HepG2 (cell line): ENCODE measurements at regions not wholly inside any gene's neighbourhood (a gene's known extent, or its start where the extent isn't known, plus 50 kb on each side); places are given as distances from the start of the nearest gene placed in this dataset.

Experiments used
- KLF11 ChIP-seq: IDR thresholded peaks from 2 replicates; pipeline ENCODE4 v1.6.1; 2016; ENCODE audit warnings: missing compliant biosample characterization
- MAFF ChIP-seq: IDR thresholded peaks from 2 replicates; pipeline ENCODE4 v1.6.1; 2011; ENCODE audit warnings: low read depth, low read length, improper control_type of control experiment
- MAFK ChIP-seq, 2 experiments: IDR thresholded peaks in 1 of 2; conservative IDR thresholded peaks in 1 of 2; 2 replicates each; pipeline ENCODE4 v1.6.1; 2011; ENCODE audit warnings: improper control_type of control experiment in 2 of 2, low read length in 2 of 2
- MIXL1 ChIP-seq: IDR thresholded peaks from 2 replicates; pipeline ENCODE4 v1.6.1; 2016
- PHF20 ChIP-seq: sonication (generic); formaldehyde crosslinking; IDR thresholded peaks from 2 replicates; pipeline ENCODE4 v1.5.0; 2020; ENCODE audit warnings: mild to moderate bottlenecking, missing genetic modification reagents
- RBM22 ChIP-seq: fragments of 200-400 bp; formaldehyde crosslinking; optimal IDR thresholded peaks from 2 replicates; pipeline ENCODE3; 2017; ENCODE audit warnings: mild to moderate bottlenecking, low read length, moderate library complexity
- ZBTB3 ChIP-seq: sonication (generic); formaldehyde crosslinking; IDR thresholded peaks from 2 replicates; pipeline ENCODE4 v1.4.0; 2020; ENCODE audit warnings: low read depth, mild to moderate bottlenecking, moderate library complexity, missing genetic modification reagents, borderline replicate concordance
- ZNF484 ChIP-seq: sonication (generic); formaldehyde crosslinking; IDR thresholded peaks from 2 replicates; pipeline ENCODE4 v1.5.1; 2020; ENCODE audit warnings: mild to moderate bottlenecking, low read depth, missing genetic modification reagents, borderline replicate concordance
- ZNF788 ChIP-seq: sonication (generic); formaldehyde crosslinking; IDR thresholded peaks from 2 replicates; pipeline ENCODE4 v1.5.0; 2020; ENCODE audit warnings: mild to moderate bottlenecking, missing genetic modification reagents, borderline replicate concordance
- TF ChIP-seq, protein P1 (sequence below), 2 experiments: sonication (generic) in 1 of 2; formaldehyde crosslinking in 1 of 2; IDR thresholded peaks; 2 replicates each; pipeline versions ENCODE4 v1.4.0 to v1.6.1; 2016 to 2020; ENCODE audit warnings: borderline replicate concordance in 1 of 2, low read depth in 1 of 2, mild to moderate bottlenecking in 1 of 2, missing genetic modification reagents in 1 of 2
- TF ChIP-seq, protein P2 (sequence below): sonication (generic); formaldehyde crosslinking; IDR thresholded peaks from 2 replicates; pipeline ENCODE4 v1.5.0; 2020; ENCODE audit warnings: mild to moderate bottlenecking, missing genetic modification reagents
- TF ChIP-seq, protein P3 (sequence below): sonication (generic); formaldehyde crosslinking; IDR thresholded peaks from 2 replicates; pipeline ENCODE4 v1.5.0; 2020; ENCODE audit warnings: mild to moderate bottlenecking, missing genetic modification reagents, moderate library complexity

DNA sequence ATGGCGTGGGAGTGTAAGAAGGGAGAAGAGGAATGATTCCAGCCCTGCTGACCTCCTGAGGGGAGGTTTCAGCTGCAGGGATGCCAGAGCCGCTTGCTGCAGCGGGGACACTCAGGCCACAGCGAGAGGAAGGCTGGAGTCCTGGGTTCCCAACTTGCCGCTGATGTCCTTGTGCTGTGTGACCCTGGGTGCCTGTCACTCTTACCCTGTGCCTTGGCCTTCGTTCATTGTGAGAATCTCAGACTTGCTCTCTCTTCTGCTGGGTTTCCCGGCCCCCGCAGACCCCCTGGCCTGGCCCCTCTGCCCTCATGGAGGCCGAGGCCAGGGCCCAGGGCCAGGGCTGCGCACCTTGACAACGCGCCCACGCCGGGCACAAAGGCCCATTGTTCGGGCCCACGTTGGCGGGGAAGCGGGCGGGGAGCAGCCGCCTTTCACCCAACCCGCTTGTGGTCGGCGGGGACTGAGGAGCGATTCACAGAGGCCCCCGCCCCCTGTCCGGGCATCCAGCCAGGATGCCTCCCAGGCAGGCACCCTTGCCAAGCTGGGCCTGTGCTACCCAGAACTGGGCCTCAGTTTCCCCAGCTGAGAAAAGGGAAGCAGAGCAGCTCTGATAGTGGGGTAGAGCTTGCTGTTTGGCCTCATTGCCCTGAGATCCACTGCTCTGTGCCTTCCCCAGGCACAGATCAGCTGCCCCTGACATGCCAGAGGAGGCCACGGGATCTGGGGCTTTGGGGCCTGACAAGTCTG lies 52.4 kb downstream of the CEBPB start (continued):
- TF ChIP-seq KLF11 (CRISPR knock-in tag): no peak; the same call in 1 of the 2 replicates
- TF ChIP-seq MIXL1 (CRISPR knock-in tag): 0 out of 2 replicates have a peak, but pooled peaks have one; percentile 52
- TF ChIP-seq MAFK (conservative IDR thresholded peaks at IDR 0.05 in 1 of 2, IDR thresholded peaks at IDR 0.05 in 1 of 2; ENCODE audit: low read length in 2 of 2): no peak
- TF ChIP-seq, protein P1, sequence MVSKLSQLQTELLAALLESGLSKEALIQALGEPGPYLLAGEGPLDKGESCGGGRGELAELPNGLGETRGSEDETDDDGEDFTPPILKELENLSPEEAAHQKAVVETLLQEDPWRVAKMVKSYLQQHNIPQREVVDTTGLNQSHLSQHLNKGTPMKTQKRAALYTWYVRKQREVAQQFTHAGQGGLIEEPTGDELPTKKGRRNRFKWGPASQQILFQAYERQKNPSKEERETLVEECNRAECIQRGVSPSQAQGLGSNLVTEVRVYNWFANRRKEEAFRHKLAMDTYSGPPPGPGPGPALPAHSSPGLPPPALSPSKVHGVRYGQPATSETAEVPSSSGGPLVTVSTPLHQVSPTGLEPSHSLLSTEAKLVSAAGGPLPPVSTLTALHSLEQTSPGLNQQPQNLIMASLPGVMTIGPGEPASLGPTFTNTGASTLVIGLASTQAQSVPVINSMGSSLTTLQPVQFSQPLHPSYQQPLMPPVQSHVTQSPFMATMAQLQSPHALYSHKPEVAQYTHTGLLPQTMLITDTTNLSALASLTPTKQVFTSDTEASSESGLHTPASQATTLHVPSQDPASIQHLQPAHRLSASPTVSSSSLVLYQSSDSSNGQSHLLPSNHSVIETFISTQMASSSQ (IDR thresholded peaks at IDR 0.05; ENCODE audit: low read depth): no peak; the same call in 1 of the 2 replicates
- TF ChIP-seq, protein P1 (CRISPR knock-in tag; IDR thresholded peaks at IDR 0.05; ENCODE audit: borderline replicate concordance): peak; percentile 82
- no peak for TF ChIP-seq MAFF
- TF ChIP-seq, protein P2, sequence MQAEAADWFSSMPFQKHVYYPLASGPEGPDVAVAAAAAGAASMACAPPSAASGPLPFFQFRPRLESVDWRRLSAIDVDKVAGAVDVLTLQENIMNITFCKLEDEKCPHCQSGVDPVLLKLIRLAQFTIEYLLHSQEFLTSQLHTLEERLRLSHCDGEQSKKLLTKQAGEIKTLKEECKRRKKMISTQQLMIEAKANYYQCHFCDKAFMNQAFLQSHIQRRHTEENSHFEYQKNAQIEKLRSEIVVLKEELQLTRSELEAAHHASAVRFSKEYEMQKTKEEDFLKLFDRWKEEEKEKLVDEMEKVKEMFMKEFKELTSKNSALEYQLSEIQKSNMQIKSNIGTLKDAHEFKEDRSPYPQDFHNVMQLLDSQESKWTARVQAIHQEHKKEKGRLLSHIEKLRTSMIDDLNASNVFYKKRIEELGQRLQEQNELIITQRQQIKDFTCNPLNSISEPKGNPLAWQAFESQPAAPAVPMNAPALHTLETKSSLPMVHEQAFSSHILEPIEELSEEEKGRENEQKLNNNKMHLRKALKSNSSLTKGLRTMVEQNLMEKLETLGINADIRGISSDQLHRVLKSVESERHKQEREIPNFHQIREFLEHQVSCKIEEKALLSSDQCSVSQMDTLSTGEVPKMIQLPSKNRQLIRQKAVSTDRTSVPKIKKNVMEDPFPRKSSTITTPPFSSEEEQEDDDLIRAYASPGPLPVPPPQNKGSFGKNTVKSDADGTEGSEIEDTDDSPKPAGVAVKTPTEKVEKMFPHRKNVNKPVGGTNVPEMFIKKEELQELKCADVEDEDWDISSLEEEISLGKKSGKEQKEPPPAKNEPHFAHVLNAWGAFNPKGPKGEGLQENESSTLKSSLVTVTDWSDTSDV (CRISPR knock-in tag): peak; percentile 35; the same call in 1 of the 2 replicates
- TF ChIP-seq RBM22: no peak
- TF ChIP-seq PHF20: 0 out of 2 replicates have a peak, but pooled peaks have one; percentile 32
- TF ChIP-seq ZNF788 (CRISPR knock-in tag): peak; percentile 88; the same call in 1 of the 2 replicates
- TF ChIP-seq ZNF484 (CRISPR knock-in tag): no peak
- TF ChIP-seq ZBTB3 (CRISPR knock-in tag): 0 out of 2 replicates have a peak, but pooled peaks have one; percentile 44
- TF ChIP-seq, protein P3, sequence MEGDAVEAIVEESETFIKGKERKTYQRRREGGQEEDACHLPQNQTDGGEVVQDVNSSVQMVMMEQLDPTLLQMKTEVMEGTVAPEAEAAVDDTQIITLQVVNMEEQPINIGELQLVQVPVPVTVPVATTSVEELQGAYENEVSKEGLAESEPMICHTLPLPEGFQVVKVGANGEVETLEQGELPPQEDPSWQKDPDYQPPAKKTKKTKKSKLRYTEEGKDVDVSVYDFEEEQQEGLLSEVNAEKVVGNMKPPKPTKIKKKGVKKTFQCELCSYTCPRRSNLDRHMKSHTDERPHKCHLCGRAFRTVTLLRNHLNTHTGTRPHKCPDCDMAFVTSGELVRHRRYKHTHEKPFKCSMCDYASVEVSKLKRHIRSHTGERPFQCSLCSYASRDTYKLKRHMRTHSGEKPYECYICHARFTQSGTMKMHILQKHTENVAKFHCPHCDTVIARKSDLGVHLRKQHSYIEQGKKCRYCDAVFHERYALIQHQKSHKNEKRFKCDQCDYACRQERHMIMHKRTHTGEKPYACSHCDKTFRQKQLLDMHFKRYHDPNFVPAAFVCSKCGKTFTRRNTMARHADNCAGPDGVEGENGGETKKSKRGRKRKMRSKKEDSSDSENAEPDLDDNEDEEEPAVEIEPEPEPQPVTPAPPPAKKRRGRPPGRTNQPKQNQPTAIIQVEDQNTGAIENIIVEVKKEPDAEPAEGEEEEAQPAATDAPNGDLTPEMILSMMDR (CRISPR knock-in tag): 0 out of 2 replicates have a peak, but pooled peaks have one; percentile 33
